Activated CD8-positive, alpha-beta memory T cell treated with anti-CD3 and anti-CD28 coated beads, Interleukin-2, amount 50 U/mL, for 48 hours (primary cell): ENCODE measurements at regions not wholly inside any gene's neighbourhood (a gene's known extent, or its start where the extent isn't known, plus 50 kb on each side); places are given as distances from the start of the nearest gene placed in this dataset.
"Not testable (repeated sequence)": the region's sequence is repeated elsewhere in the genome, so short reads cannot be mapped to it uniquely, and the experiment has no call there.

Experiments used
- DNase-seq: peaks from one replicate; pipeline ENCODE4 v3.0.0-alpha.2; 2020

- DNase-seq, result no peak
Observed at GRCh38 chr16:13823501-13823900, 96.5 kb upstream of the ERCC4 start.

- no peak for DNase-seq
Observed at GRCh38 chr16:13829697-13830299, 90.2 kb upstream of the ERCC4 start.

- no peak for DNase-seq
Observed at GRCh38 chr16:13833515-13833914, 86.4 kb upstream of the ERCC4 start.

- DNase-seq, result no peak
Observed at GRCh38 chr16:13835387-13835786, 84.6 kb upstream of the ERCC4 start.

GRCh38 chr16:13835935-13836730, 83.8 kb upstream of the ERCC4 start:
- no peak for DNase-seq

GRCh38 chr16:13838401-13839190, 81.4 kb upstream of the ERCC4 start:
- no peak for DNase-seq

- no peak for DNase-seq
Observed at GRCh38 chr16:13839577-13839976, 80.4 kb upstream of the ERCC4 start.

- DNase-seq, result no peak
Observed at GRCh38 chr16:13845232-13845631, 74.7 kb upstream of the ERCC4 start.

- DNase-seq, result no peak
Observed at GRCh38 chr16:13848795-13849194, 71.2 kb upstream of the ERCC4 start.

GRCh38 chr16:13850173-13850572, 69.8 kb upstream of the ERCC4 start:
- DNase-seq, result not testable (repeated sequence)

- DNase-seq, result no peak
Observed at GRCh38 chr16:13852827-13853226, 67.1 kb upstream of the ERCC4 start.

GRCh38 chr16:13856398-13856797, 63.6 kb upstream of the ERCC4 start:
- no peak for DNase-seq

- DNase-seq, result no peak
Observed at GRCh38 chr16:13856811-13857511, 63.0 kb upstream of the ERCC4 start.

GRCh38 chr16:13858873-13859580, 60.9 kb upstream of the ERCC4 start:
- DNase-seq, result no peak

GRCh38 chr16:13863075-13863765, 56.7 kb upstream of the ERCC4 start:
- DNase-seq, result no peak

GRCh38 chr16:13864689-13865088, 55.3 kb upstream of the ERCC4 start:
- no peak for DNase-seq

- peak; percentile 60 for DNase-seq
Observed at GRCh38 chr16:13866073-13866472, 53.9 kb upstream of the ERCC4 start.
